ENCODE measurements at regions not wholly inside any gene's neighbourhood (a gene's known extent, or its start where the extent isn't known, plus 50 kb on each side); places are given as distances from the start of the nearest gene placed in this dataset.

DNA sequence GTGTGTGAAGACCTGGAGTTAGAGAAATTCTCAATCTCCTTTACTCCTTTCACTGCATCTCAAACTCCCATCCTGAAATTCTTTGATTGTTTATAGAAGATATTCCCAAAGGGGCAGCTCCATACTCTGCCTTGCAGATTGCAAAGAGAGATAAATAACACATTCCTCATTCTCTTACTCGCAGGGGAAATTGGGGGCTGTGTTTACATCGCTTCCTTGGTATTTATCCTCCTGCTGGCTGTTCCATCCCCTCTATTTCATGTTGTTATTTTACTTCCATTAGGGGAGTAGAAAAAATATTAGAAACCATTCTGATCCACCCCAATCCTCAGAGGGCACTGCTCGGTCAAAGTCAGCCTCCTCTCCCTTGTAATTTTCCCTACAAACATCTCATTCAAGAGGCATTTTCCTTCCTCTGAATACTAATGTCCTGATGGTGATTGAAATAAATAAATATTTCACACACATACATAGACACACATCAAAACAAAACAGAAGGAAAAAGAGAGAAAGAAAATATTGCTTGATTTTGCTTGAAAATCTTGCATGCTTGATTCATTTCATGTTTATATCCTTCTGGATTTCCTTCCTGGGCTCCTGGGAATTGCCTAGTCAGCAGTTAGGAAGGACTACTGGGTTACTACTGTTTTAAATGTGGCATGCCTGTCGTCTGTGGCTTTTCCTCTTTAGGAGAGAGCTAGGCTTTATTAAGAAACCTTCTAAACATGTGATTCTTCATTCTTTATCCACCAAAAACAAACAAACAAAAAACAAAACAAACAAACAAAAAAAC lies 420.1 kb upstream of the PAPPA start:
- TF ChIP-seq, protein P1, sequence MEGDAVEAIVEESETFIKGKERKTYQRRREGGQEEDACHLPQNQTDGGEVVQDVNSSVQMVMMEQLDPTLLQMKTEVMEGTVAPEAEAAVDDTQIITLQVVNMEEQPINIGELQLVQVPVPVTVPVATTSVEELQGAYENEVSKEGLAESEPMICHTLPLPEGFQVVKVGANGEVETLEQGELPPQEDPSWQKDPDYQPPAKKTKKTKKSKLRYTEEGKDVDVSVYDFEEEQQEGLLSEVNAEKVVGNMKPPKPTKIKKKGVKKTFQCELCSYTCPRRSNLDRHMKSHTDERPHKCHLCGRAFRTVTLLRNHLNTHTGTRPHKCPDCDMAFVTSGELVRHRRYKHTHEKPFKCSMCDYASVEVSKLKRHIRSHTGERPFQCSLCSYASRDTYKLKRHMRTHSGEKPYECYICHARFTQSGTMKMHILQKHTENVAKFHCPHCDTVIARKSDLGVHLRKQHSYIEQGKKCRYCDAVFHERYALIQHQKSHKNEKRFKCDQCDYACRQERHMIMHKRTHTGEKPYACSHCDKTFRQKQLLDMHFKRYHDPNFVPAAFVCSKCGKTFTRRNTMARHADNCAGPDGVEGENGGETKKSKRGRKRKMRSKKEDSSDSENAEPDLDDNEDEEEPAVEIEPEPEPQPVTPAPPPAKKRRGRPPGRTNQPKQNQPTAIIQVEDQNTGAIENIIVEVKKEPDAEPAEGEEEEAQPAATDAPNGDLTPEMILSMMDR (IDR thresholded peaks at IDR 0.05; ENCODE audit: poor library complexity): no peak
- no peak for TF ChIP-seq EZH2phosphoT487 (IDR thresholded peaks at IDR 0.05; ENCODE audit: low read depth, severe bottlenecking, unreplicated experiment)
- TF ChIP-seq EZH2 (IDR thresholded peaks at IDR 0.05; ENCODE audit: borderline replicate concordance): no peak
